Femur (tissue), 1 donor: ENCODE measurements at regions not wholly inside any gene's neighbourhood (a gene's known extent, or its start where the extent isn't known, plus 50 kb on each side); places are given as distances from the start of the nearest gene placed in this dataset.

Experiments
- DNase-seq: peaks from one replicate; pipeline ENCODE4 v3.0.0-alpha.2; 2017

DNA sequence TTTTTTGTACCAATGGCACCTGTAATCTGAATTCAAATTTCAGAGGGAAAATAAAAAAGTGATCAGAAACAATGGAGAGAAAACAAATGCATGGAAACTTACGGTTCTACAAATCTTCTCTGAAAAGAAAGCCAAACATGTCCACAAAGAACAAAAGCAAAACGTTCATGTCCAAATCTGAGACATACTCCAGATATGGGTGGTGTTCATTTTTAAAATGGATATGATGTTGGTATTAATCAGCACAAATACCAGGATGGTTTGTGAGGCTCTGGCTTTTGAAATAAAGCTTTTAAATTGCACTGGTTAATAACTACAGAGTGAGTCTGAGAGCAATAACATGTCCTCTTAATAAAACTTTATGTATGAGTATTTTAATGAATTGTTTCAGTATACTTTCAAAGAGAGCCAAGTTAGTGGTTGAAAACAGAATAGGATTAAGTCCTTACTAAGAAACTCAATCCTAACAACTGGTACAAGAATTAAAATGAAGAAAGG is 366.4 kb downstream of the INHBA start:
- DNase-seq: no peak

GRCh38 chr7:41334071-41334862 is 368.6 kb downstream of the INHBA start:
- DNase-seq: no peak

GRCh38 chr7:41333511-41333910 is 369.4 kb downstream of the INHBA start:
- DNase-seq: no peak

DNA sequence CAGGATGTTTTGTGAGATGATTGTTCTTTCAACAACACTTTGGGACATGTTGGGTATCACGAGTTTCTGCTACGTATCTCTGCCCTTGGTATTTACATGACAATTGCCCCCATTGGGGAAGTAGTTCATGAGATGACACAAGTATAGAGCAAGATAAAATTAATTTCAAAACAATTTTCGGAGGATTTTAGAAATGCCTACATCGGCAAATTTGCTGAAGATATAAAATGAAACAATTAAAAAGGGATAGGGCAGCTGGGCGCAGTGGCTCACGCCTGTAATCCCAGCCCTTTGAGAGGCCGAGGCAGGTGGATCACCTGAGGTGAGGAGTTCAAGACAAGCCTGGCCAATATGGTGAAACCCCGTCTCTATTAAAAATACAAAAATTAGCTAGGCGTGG is 371.7 kb downstream of the INHBA start:
- DNase-seq: no peak

- no peak for DNase-seq
These were observed 374.3 kb downstream of the INHBA start for GRCh38 chr7:41328544-41328943.

- DNase-seq: no peak
These were observed 374.8 kb downstream of the INHBA start for GRCh38 chr7:41328131-41328530.

GRCh38 chr7:41326616-41327015 is 376.3 kb downstream of the INHBA start:
- DNase-seq: no peak

- DNase-seq: no peak
These were observed 379.1 kb downstream of the INHBA start for GRCh38 chr7:41323806-41324205.

GRCh38 chr7:41319581-41319980 is 383.3 kb downstream of the INHBA start:
- no peak for DNase-seq

- no peak for DNase-seq
These were observed 386.5 kb downstream of the INHBA start for GRCh38 chr7:41316410-41316809.

DNA sequence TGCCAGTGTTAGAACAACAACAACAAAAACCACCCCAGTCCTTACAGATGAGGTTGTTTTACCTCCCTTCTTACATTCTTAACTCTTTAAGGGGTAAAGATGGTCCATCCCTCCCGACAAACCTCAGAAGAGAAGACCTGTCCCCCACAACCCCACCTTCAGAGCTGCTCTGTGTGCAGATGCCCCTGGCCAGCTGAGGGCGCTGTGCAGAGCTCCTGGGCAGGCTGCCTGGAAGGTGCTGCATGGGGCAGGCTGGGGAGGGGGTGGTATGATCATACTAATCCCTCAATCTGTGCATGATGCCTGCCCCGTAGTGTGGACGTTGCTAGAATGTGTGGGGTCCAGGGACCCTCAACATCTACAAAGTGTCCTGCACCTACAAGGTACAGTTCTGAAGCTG is 387.1 kb downstream of the INHBA start:
- DNase-seq: no peak

DNA sequence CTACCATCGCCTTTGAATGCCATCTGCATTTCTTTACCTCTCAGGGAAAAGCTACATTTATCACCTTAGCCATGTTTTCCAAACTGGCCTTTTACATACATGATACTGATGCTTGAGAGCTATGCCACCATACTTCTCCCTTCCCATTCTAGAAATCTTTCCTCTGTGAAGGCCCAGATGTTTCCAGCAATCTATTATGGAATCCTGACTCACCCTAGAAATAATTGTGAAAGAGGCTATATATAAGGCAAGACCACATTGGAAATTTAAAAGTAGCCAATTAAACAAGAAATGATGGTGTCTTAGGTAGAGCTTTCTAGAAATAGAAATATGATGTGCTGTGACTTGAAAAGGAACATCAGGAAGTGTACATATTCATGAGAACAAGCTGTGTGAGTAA is 389.7 kb downstream of the INHBA start:
- no peak for DNase-seq

- no peak for DNase-seq
These were observed 390.7 kb downstream of the INHBA start for GRCh38 chr7:41312235-41312634.

DNA sequence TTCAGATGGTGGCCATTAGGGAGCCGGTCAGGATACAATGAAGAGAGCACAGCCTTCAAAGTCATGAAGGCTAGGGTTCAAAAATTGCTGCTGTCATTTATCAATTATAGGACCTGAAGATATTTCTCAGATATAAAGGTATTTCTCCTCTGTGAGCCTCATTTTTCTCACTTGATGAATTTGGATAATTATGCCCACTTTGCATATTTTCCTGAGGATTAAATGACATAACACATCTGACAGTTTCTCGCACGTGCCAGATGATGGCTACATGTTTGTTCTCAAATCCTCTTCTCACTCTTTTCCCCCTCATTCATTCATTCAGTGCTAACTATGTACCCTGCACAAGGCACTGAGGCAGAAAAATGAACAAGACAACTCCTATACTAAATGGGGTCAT is 391.6 kb downstream of the INHBA start:
- DNase-seq: no peak

DNA sequence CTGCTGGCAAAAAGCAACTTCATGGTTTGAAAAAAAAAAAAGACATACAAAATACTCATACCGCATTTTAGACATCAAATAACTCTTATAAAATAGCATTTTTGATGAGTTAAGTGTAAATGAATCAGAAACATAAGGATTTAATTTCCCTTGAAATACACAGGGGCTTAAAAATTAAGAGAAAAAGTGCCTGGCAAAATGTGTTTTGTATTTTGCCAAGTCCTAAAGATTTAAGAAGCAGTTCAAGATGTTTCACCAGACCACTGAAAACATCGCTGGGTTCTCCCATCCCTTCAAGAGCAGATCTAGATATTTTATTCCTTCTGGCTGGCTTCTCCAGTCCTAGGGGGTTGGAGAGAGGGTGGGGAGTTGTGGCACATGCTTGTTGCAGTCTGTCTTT is 396.4 kb downstream of the INHBA start:
- no peak for DNase-seq

GRCh38 chr7:41305001-41305400 is 397.9 kb downstream of the INHBA start:
- no peak for DNase-seq

DNA sequence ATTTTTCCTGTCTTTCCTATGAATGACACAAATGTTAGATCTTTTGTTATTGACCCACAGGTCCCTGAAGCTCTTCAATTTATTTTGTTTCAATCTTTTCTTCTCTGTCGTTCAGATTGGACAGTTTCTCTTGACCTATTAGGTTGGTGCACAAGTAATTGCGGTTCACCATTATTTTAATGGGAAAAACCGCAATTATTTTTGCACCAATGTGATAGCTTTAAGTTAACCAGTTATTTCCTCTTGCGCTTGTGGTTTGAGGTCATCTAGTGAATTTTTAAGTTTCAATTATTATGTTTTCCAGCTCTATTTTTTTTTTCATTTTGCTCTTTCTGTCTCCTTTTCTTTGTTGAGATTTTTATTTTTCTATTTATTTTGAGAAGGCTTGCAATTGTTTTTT is 399.2 kb downstream of the INHBA start:
- DNase-seq: no peak

DNA sequence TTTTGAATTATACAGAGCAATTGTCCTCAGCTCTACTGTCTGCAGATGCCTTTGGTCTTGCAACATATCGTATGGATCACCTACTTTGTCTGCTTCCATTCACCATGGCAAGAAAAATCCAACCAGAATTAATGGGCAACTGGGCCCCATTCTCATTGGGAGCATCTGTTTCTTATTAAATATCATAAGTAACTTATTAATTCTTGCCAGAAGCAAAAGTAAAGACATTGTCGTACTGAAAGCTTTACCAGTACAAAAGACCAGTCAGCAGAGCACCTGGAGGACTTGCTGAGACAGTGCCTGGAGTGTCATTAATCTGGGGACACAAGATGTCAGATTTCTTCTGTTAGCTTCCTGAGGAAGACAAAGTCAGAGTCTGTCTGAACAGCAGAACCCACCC is 404.5 kb downstream of the INHBA start:
- DNase-seq: no peak

- no peak for DNase-seq
These were observed 405.7 kb downstream of the INHBA start for GRCh38 chr7:41297166-41297565.

GRCh38 chr7:41295455-41295815 is 407.5 kb downstream of the INHBA start:
- DNase-seq: no peak

GRCh38 chr7:41294556-41295454 is 408.1 kb downstream of the INHBA start:
- DNase-seq: no peak

DNA sequence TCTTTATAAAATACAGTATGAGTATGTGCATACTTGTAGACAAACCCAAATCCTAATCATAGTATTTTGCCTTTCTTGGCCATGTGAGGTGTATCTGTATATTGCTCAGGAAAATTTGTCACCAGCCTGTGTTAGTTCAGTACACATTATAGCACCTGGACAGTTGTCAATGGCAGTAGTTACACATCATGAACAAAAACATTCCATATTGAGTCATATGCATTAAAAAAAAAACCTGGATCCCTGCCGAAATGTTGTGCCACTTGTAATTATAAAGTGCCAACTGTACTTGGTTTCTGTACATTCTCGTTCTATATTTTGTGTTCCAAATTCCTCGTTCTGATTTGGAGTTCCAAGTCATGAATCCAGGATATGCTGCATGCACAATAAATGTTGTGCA is 410.4 kb downstream of the INHBA start:
- DNase-seq: no peak

- DNase-seq: no peak
These were observed 415.1 kb downstream of the INHBA start for GRCh38 chr7:41287559-41288335.
